Stimulated activated effector memory CD8-positive, alpha-beta T cell treated with anti-CD3 and anti-CD28 coated beads, Interleukin-12 subunit alpha, Interleukin-12 subunit beta, amount 100 ng/mL, for 72 hours (primary cell): ENCODE measurements at regions not wholly inside any gene's neighbourhood (a gene's known extent, or its start where the extent isn't known, plus 50 kb on each side); places are given as distances from the start of the nearest gene placed in this dataset.

Experiments used
- ATAC-seq: fragments of 150-1000 bp; cut with Tn5 transposase; 2 replicates; pipeline ENCODE4 v1.10.0; 2021
- DNase-seq, 2 donors: peaks; one replicate each; pipeline ENCODE4 v3.0.0; 2021 to 2022; ENCODE audit warnings: low spot score in 2 of 2
- H3K27ac Mint-ChIP-seq: one replicate; pipeline ENCODE4 v1.8.0; 2022; ENCODE audit warnings: mild to moderate bottlenecking, mixed read lengths
- H3K36me3 Mint-ChIP-seq: one replicate; pipeline ENCODE4 v1.8.0; 2022; ENCODE audit warnings: mild to moderate bottlenecking, mixed read lengths
- H3K4me1 Mint-ChIP-seq: one replicate; pipeline ENCODE4 v1.8.0; 2022; ENCODE audit warnings: mixed read lengths
- H3K4me3 Mint-ChIP-seq: one replicate; pipeline ENCODE4 v1.8.0; 2022; ENCODE audit warnings: mild to moderate bottlenecking, mixed read lengths
- H3K9me3 Mint-ChIP-seq: one replicate; pipeline ENCODE4 v1.8.0; 2022; ENCODE audit warnings: mixed read lengths

- Mint-ChIP-seq H3K4me1 (peaks cover 41% of the 10 kb centered on the region), H3K27ac (peak overlapping the region; percentile 43), H3K4me3 (no peak overlapping the region), H3K36me3 (no peaks in the 10 kb centered on the region), H3K9me3 (no peaks in the 10 kb centered on the region)
- DNase-seq: no peak
- no peak for ATAC-seq
These were observed 58.4 kb downstream of the ARL4C start for GRCh38 chr2:234438305-234438977.

- no peak overlapping the region for H3K4me3 Mint-ChIP-seq
- peaks cover 42% of the 10 kb centered on the region for H3K4me1 Mint-ChIP-seq
- ATAC-seq (no peak), DNase-seq (no peak)
- H3K36me3 Mint-ChIP-seq: no peaks in the 10 kb centered on the region
- peak overlapping the region; percentile 20 for H3K27ac Mint-ChIP-seq
- no peaks in the 10 kb centered on the region for H3K9me3 Mint-ChIP-seq
These were observed 59.1 kb downstream of the ARL4C start for GRCh38 chr2:234437642-234438304.

GRCh38 chr2:234436482-234436837 is 60.4 kb downstream of the ARL4C start:
- ATAC-seq (no peak), DNase-seq (no peak)
- no peak overlapping the region for H3K27ac Mint-ChIP-seq
- H3K4me3 Mint-ChIP-seq: no peak overlapping the region
- H3K4me1 Mint-ChIP-seq: peaks cover 42% of the 10 kb centered on the region
- no peaks in the 10 kb centered on the region for H3K36me3 Mint-ChIP-seq
- H3K9me3 Mint-ChIP-seq: no peaks in the 10 kb centered on the region

- no peaks in the 10 kb centered on the region for H3K9me3 Mint-ChIP-seq
- no peak overlapping the region for H3K4me3 Mint-ChIP-seq
- no peak overlapping the region for H3K27ac Mint-ChIP-seq
- DNase-seq (no peak), ATAC-seq (no peak)
- H3K36me3 Mint-ChIP-seq: no peaks in the 10 kb centered on the region
- peaks cover 40% of the 10 kb centered on the region for H3K4me1 Mint-ChIP-seq
These were observed 60.9 kb downstream of the ARL4C start for GRCh38 chr2:234435836-234436481.

GRCh38 chr2:234433201-234433600 is 63.7 kb downstream of the ARL4C start:
- no peak for ATAC-seq
- H3K4me3 Mint-ChIP-seq: no peak overlapping the region
- peaks cover 1% of the 10 kb centered on the region for H3K36me3 Mint-ChIP-seq
- H3K9me3 Mint-ChIP-seq: no peaks in the 10 kb centered on the region
- H3K27ac Mint-ChIP-seq: no peak overlapping the region
- DNase-seq: no peak
- H3K4me1 Mint-ChIP-seq: peaks cover 48% of the 10 kb centered on the region

- no peak overlapping the region for H3K4me3 Mint-ChIP-seq
- ATAC-seq (no peak), DNase-seq (no peak)
- no peaks in the 10 kb centered on the region for H3K9me3 Mint-ChIP-seq
- peak overlapping the region; percentile 49 for H3K27ac Mint-ChIP-seq
- H3K4me1 Mint-ChIP-seq: peaks cover 51% of the 10 kb centered on the region
- H3K36me3 Mint-ChIP-seq: peaks cover 8% of the 10 kb centered on the region
These were observed 66.0 kb downstream of the ARL4C start for GRCh38 chr2:234430871-234431270.

GRCh38 chr2:234429265-234429664 is 67.6 kb downstream of the ARL4C start:
- Mint-ChIP-seq H3K4me1 (peaks cover 64% of the 10 kb centered on the region), H3K4me3 (no peak overlapping the region), H3K27ac (peak overlapping the region; percentile 38), H3K9me3 (no peaks in the 10 kb centered on the region), H3K36me3 (peaks cover 8% of the 10 kb centered on the region)
- DNase-seq (no peak), ATAC-seq (no peak)

- peaks cover 65% of the 10 kb centered on the region for H3K4me1 Mint-ChIP-seq
- no peak for ATAC-seq
These were observed 69.5 kb downstream of the ARL4C start for GRCh38 chr2:234427081-234428061.

GRCh38 chr2:234426616-234427015 is 70.3 kb downstream of the ARL4C start:
- Mint-ChIP-seq H3K27ac (peak overlapping the region; percentile 96), H3K36me3 (peaks cover 8% of the 10 kb centered on the region), H3K4me3 (peak overlapping the region; percentile 69), H3K9me3 (no peaks in the 10 kb centered on the region), H3K4me1 (peaks cover 71% of the 10 kb centered on the region)
- DNase-seq (no peak), ATAC-seq (no peak)

More at GRCh38 chr2:234427081-234428061, 69.5 kb downstream of the ARL4C start:
- H3K36me3 Mint-ChIP-seq: peaks cover 8% of the 10 kb centered on the region
- no peaks in the 10 kb centered on the region for H3K9me3 Mint-ChIP-seq
- peak in 1 of 2 donors; percentile 60 for DNase-seq
- H3K4me3 Mint-ChIP-seq: peak overlapping the region; percentile 69
- H3K27ac Mint-ChIP-seq: peak overlapping the region; percentile 96

GRCh38 chr2:234425639-234426603 is 71.0 kb downstream of the ARL4C start:
- DNase-seq (peak; percentile 24 to 68), ATAC-seq (peak; percentile 75)
- Mint-ChIP-seq H3K4me3 (peak overlapping the region; percentile 69), H3K36me3 (peaks cover 8% of the 10 kb centered on the region), H3K4me1 (peaks cover 71% of the 10 kb centered on the region), H3K27ac (peak overlapping the region; percentile 96), H3K9me3 (no peaks in the 10 kb centered on the region)

GRCh38 chr2:234423884-234424283 is 73.0 kb downstream of the ARL4C start:
- Mint-ChIP-seq H3K36me3 (peaks cover 8% of the 10 kb centered on the region), H3K4me3 (no peak overlapping the region), H3K4me1 (peaks cover 67% of the 10 kb centered on the region), H3K27ac (no peak overlapping the region), H3K9me3 (no peaks in the 10 kb centered on the region)
- no peak for ATAC-seq
- DNase-seq: no peak

GRCh38 chr2:234422981-234423431 is 73.9 kb downstream of the ARL4C start:
- Mint-ChIP-seq H3K4me3 (peak overlapping the region; percentile 56), H3K36me3 (peaks cover 5% of the 10 kb centered on the region), H3K4me1 (peaks cover 58% of the 10 kb centered on the region), H3K27ac (peak overlapping the region; percentile 91), H3K9me3 (peaks cover 7% of the 10 kb centered on the region)
- ATAC-seq (peak; percentile 93), DNase-seq (no peak)

GRCh38 chr2:234422273-234422732 is 74.6 kb downstream of the ARL4C start:
- Mint-ChIP-seq H3K9me3 (peaks cover 7% of the 10 kb centered on the region), H3K4me3 (peak overlapping the region; percentile 56), H3K4me1 (peaks cover 51% of the 10 kb centered on the region), H3K36me3 (no peaks in the 10 kb centered on the region), H3K27ac (peak overlapping the region; percentile 91)
- DNase-seq (no peak), ATAC-seq (no peak)

GRCh38 chr2:234420408-234420807 is 76.5 kb downstream of the ARL4C start:
- no peaks in the 10 kb centered on the region for H3K36me3 Mint-ChIP-seq
- ATAC-seq: no peak

More at GRCh38 chr2:234420408-234420807, 76.5 kb downstream of the ARL4C start:
- DNase-seq: no peak
- Mint-ChIP-seq H3K27ac (peak overlapping the region; percentile 30), H3K4me1 (peaks cover 38% of the 10 kb centered on the region), H3K4me3 (no peak overlapping the region), H3K9me3 (peaks cover 7% of the 10 kb centered on the region)
